Activated CD8-positive, alpha-beta T cell treated with anti-CD3 and anti-CD28 coated beads for 36 hours (primary cell): ENCODE measurements at regions not wholly inside any gene's neighbourhood (a gene's known extent, or its start where the extent isn't known, plus 50 kb on each side); places are given as distances from the start of the nearest gene placed in this dataset.
"Not testable (repeated sequence)": the region's sequence is repeated elsewhere in the genome, so short reads cannot be mapped to it uniquely, and the experiment has no call there.

Experiments used
- ATAC-seq: fragments of 200-7000 bp; cut with Tn5 transposase; one replicate; pipeline ENCODE4 v1.10.0; 2021; ENCODE audit warnings: mild to moderate bottlenecking, moderate library complexity
- CTCF ChIA-PET: fragments of 350-600 bp; sonication (Branson Sonifier 250); formaldehyde crosslinking; loops from one replicate; lab custom pipeline; 2021; ENCODE audit warnings: antibody characterized with exemption; lab: Charles Lee
- POLR2A ChIA-PET: fragments of 350-600 bp; sonication (Branson Sonifier 250); formaldehyde crosslinking; loops from one replicate; lab custom pipeline; 2021; ENCODE audit warnings: antibody characterized with exemption; lab: Charles Lee
- DNase-seq: peaks from one replicate; pipeline ENCODE4 v3.0.0-alpha.2; 2020
- H3K27ac Mint-ChIP-seq: one replicate; pipeline ENCODE4 v1.8.0; 2021; ENCODE audit warnings: mild to moderate bottlenecking, mixed read lengths
- H3K27me3 Mint-ChIP-seq: one replicate; pipeline ENCODE4 v1.8.0; 2021; ENCODE audit warnings: mixed read lengths
- H3K36me3 Mint-ChIP-seq: one replicate; pipeline ENCODE4 v1.8.0; 2021; ENCODE audit warnings: low read depth, mixed read lengths
- H3K4me1 Mint-ChIP-seq: one replicate; pipeline ENCODE4 v1.8.0; 2021; ENCODE audit warnings: low read depth, mixed read lengths
- H3K4me3 Mint-ChIP-seq: one replicate; pipeline ENCODE4 v1.8.0; 2021; ENCODE audit warnings: mild to moderate bottlenecking, moderate library complexity, mixed read lengths
- H3K9me3 Mint-ChIP-seq: one replicate; pipeline ENCODE4 v1.8.0; 2021; ENCODE audit warnings: mixed read lengths
- CTCF ChIP-seq: fragments of 200-600 bp; IDR thresholded peaks from one replicate; pipeline ENCODE4 v1.8.0; 2022; ENCODE audit warnings: antibody characterized with exemption, mild to moderate bottlenecking
- intact Hi-C: fragments of 100-400 bp; cut with micrococcal nuclease; formaldehyde crosslinking; loops from one replicate; pipeline ENCODE4 v1.10.0; 2022

GRCh38 chr2:114281188-114281587 lies 161.3 kb upstream of the DPP10 start:
- no peak for TF ChIP-seq CTCF
- Mint-ChIP-seq H3K27ac (no peak overlapping the region), H3K36me3 (no peaks in the 10 kb centered on the region), H3K9me3 (peaks cover 4% of the 10 kb centered on the region), H3K27me3 (peaks cover 4% of the 10 kb centered on the region), H3K4me3 (no peak overlapping the region), H3K4me1 (no peaks in the 10 kb centered on the region)
- CTCF ChIA-PET: no interaction called here
- POLR2A ChIA-PET: no interaction called here
- intact Hi-C loops: no loop called here
- DNase-seq (no peak), ATAC-seq (no peak)

- CTCF ChIA-PET: no interaction called here
- H3K27me3 Mint-ChIP-seq: peaks cover 4% of the 10 kb centered on the region
- intact Hi-C loops: no loop called here
- POLR2A ChIA-PET: no interaction called here
- peaks cover 2% of the 10 kb centered on the region for H3K9me3 Mint-ChIP-seq
- DNase-seq (no peak), ATAC-seq (no peak)
- no peaks in the 10 kb centered on the region for H3K36me3 Mint-ChIP-seq
- H3K4me3 Mint-ChIP-seq: no peak overlapping the region
- no peak overlapping the region for H3K27ac Mint-ChIP-seq
- no peaks in the 10 kb centered on the region for H3K4me1 Mint-ChIP-seq
- no peak for TF ChIP-seq CTCF
Measured at GRCh38 chr2:114283774-114284173, 158.7 kb upstream of the DPP10 start.

GRCh38 chr2:114286438-114286837 lies 156.0 kb upstream of the DPP10 start:
- Mint-ChIP-seq H3K4me1 (no peaks in the 10 kb centered on the region), H3K9me3 (peaks cover 2% of the 10 kb centered on the region), H3K4me3 (no peak overlapping the region), H3K27ac (no peak overlapping the region), H3K27me3 (peaks cover 2% of the 10 kb centered on the region), H3K36me3 (no peaks in the 10 kb centered on the region)
- intact Hi-C loops: no loop called here
- ATAC-seq (no peak), DNase-seq (no peak)
- CTCF ChIA-PET: no interaction called here
- no peak for TF ChIP-seq CTCF
- POLR2A ChIA-PET: no interaction called here

- Mint-ChIP-seq H3K27me3 (peaks cover 14% of the 10 kb centered on the region), H3K4me3 (no peak overlapping the region), H3K36me3 (no peaks in the 10 kb centered on the region), H3K4me1 (no peaks in the 10 kb centered on the region), H3K27ac (no peak overlapping the region), H3K9me3 (no peaks in the 10 kb centered on the region)
- DNase-seq (no peak), ATAC-seq (no peak)
- POLR2A ChIA-PET: no interaction called here
- intact Hi-C loops: no loop called here
- no peak for TF ChIP-seq CTCF
- CTCF ChIA-PET: no interaction called here
Measured at GRCh38 chr2:114293355-114293754, 149.1 kb upstream of the DPP10 start.

- Mint-ChIP-seq H3K4me1 (no peaks in the 10 kb centered on the region), H3K36me3 (no peaks in the 10 kb centered on the region), H3K9me3 (no peaks in the 10 kb centered on the region), H3K27ac (no peak overlapping the region), H3K27me3 (peaks cover 14% of the 10 kb centered on the region), H3K4me3 (no peak overlapping the region)
- TF ChIP-seq CTCF: no peak
- POLR2A ChIA-PET: no interaction called here
- ATAC-seq (no peak), DNase-seq (no peak)
- intact Hi-C loops: no loop called here
- CTCF ChIA-PET: no interaction called here
Measured at GRCh38 chr2:114294741-114295140, 147.7 kb upstream of the DPP10 start.

GRCh38 chr2:114300351-114300750 lies 142.1 kb upstream of the DPP10 start:
- ATAC-seq, H3K4me3 Mint-ChIP-seq, CTCF ChIA-PET, H3K27me3 Mint-ChIP-seq, H3K27ac Mint-ChIP-seq, POLR2A ChIA-PET, H3K4me1 Mint-ChIP-seq, intact Hi-C loops, DNase-seq, H3K9me3 Mint-ChIP-seq, H3K36me3 Mint-ChIP-seq: not testable (repeated sequence)
